RCC 7860 (cell line): ENCODE measurements at regions not wholly inside any gene's neighbourhood (a gene's known extent, or its start where the extent isn't known, plus 50 kb on each side); places are given as distances from the start of the nearest gene placed in this dataset.
"Not testable (repeated sequence)": the region's sequence is repeated elsewhere in the genome, so short reads cannot be mapped to it uniquely, and the experiment has no call there.

Experiments
- DNase-seq: peaks from one replicate; pipeline ENCODE4 v3.0.0-alpha.2; 2015; ENCODE audit warnings: low spot score
- FAIRE-seq: peaks from 2 replicates; lab custom pipeline; 2012; peaks lifted over from hg19 to GRCh38; lab: Jason Lieb, UNC

DNA sequence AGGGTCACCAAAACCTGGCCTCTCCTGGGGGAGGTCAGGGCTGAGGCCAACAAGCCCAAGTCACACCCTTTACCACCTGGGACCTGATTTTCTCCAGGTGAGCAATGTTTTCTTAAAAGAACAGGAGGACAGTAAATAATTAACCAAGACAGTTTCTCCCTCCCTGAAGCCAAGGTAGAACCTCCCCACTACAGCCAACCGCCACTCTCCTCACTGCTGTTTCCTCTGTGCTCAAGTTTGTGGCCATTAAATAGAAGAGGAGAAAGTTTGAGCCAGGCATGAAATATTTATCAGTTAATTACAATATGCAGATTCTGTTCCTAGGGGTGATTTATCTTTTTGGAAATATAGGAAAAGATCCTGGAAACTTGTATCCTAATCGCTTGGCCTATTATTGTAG lies 150.6 kb upstream of the ANKRD20A1 start:
- DNase-seq, FAIRE-seq: not testable (repeated sequence)

DNA sequence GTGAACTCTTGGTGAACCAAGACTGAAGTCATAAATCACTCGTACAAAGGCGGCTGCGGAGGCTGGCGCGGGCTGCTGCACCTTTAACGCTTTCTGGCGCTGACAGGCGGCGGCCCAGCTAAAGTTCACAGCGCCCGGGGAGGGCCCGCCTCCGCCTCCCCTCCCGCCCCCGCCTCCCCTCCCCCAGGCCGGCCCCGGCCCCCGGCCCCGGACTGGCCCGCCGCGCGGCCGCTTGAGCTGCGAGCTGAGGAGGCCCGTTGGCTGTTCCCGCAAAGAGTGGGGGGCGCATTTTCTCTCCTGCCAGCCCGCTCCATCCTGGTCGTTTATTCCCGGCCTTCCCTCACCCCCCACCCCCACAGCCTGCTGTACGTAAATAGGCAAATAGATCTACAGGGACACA lies 147.3 kb upstream of the ANKRD20A1 start:
- FAIRE-seq, DNase-seq: not testable (repeated sequence)

DNA sequence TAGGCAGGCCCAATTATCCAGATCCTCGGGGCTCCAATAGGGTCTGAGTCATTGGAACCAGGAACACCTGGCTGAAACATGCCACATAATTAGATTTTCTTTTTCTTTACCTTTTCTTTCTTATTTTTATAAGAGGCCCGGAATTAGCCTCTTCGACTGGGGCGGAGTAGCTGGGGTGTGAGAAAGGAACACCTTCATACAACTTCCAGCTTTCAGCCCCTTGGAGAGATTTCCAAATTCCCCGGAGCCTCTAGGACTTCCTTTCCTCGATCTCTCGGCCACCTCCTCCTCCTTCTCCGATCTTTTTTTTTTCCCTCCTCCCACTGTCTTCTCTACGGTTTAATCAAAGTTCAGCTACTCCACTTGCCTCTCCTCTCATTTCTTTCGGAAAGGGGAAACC lies 146.8 kb upstream of the ANKRD20A1 start:
- DNase-seq, result peak; percentile 3
- not testable (repeated sequence) for FAIRE-seq

DNA sequence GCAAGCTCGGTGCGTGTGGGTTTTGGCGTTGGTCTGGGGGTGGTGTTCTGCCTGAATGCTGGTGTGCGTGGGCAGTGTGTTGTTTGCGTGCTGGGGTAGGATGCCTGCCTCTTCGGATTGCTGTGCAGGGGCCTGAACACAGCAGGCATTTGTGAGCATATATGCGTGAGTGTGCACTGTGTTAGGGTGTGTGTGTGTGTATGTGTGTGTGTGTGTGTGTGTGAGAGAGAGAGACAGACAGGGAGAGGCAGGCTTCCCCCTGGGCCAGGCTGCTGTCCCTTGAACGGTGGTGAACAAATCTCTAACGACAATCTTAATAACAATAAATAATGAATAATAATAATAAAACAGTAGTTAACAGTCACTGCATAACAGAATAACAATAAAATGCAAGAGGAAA lies 145.8 kb upstream of the ANKRD20A1 start:
- not testable (repeated sequence) for DNase-seq, FAIRE-seq

DNA sequence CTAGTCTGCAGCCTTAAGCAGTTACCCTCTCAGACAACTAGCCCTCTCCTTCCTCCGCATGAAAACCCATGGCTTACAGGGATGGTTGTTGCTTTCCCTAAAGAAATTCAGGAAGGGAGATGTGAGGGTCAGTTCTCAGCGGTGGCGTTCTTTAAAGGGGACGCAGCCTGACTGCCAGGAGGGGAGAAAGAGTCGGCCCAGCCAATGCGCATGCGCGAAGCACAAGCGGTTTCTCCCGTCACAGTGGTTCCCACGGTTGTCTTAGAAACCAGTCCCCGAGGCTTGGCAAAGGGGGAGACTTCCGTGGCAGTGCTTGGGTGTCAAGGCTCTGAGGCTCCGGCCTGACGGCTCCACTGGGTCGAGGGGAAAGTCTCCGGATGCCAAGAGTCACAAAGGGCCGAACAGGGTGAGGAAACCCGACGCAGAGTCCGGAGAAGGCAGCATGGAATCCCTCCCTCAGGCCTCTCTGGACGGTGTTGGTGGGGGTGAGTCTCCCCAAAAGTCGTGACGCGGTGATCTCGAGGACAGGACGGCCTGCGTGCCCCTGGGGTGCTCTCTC lies 140.8 kb upstream of the ANKRD20A1 start:
- FAIRE-seq, DNase-seq: not testable (repeated sequence)

GRCh38 chr9:67720491-67720890 lies 138.2 kb upstream of the ANKRD20A1 start:
- FAIRE-seq, DNase-seq: not testable (repeated sequence)

- not testable (repeated sequence) for FAIRE-seq, DNase-seq
Observed at GRCh38 chr9:67722460-67723090, 136.2 kb upstream of the ANKRD20A1 start.

DNA sequence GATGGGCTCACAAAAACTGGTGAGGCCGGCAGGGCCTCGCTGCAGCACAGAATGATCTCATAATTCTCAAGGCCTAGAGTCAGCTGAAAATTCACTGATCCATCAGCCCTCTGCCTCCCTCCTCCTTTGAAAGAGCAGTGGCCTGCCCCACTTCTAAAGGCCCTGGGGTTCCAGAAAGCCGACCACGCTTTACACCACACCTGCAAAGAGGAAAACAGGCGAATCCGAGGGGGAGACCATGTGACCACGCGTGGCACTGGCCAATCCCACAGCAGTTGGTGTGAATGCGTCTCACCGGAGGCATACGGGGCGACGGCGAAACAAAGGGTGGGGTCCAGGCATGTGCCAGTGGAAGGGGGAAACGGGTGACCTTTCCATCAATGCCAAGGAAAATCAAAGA lies 135.5 kb upstream of the ANKRD20A1 start:
- not testable (repeated sequence) for FAIRE-seq, DNase-seq

- not testable (repeated sequence) for DNase-seq
Observed at GRCh38 chr9:67724885-67725284, 133.8 kb upstream of the ANKRD20A1 start.

DNA sequence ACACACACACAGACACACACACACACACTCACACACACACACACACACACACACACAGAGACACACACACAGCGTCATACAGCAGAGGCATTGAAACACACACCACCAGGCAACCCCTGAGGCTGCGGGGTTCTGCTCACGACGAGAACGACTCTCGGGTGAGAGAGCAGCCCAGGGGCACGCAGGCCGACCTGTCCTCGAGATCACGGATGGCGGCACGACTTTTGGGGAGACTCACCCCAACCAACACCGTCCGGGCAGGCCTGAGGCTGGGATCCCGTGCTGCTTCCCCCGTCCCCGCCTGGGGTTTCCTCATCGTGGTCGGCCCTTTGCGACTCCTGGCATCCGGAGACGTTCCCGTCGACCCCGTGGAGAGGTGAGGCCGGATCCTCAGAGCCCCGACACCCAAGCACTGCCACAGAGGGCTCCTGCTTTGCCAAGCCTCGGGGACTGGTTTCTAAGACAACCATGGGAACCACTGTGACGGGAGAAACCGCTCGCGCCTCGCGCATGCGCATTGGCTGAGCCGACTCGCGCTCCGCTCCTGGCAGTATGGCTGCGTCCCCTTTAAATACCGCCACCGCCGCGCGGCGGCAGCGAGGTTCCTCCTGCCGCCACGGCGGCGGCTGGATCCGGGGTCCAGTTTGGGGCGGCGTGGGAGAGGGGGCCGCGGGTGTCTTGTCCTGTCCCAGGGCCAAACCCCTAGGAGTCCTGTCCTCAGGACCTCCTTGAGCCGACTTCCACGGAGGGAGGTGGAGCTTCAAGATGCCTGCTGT lies 132.3 kb upstream of the ANKRD20A1 start:
- not testable (repeated sequence) for DNase-seq, FAIRE-seq

More at GRCh38 chr9:67724885-67725284, 133.8 kb upstream of the ANKRD20A1 start:
- not testable (repeated sequence) for FAIRE-seq

- not testable (repeated sequence) for DNase-seq
Observed at GRCh38 chr9:67763133-67763532, 95.6 kb upstream of the ANKRD20A1 start.

GRCh38 chr9:67771807-67772206 lies 86.9 kb upstream of the ANKRD20A1 start:
- not testable (repeated sequence) for FAIRE-seq, DNase-seq

More at GRCh38 chr9:67763133-67763532, 95.6 kb upstream of the ANKRD20A1 start:
- not testable (repeated sequence) for FAIRE-seq

- not testable (repeated sequence) for DNase-seq, FAIRE-seq
Observed at GRCh38 chr9:67800170-67800569, 58.6 kb upstream of the ANKRD20A1 start.
